Activated naive CD4-positive, alpha-beta T cell treated with anti-CD3 and anti-CD28 coated beads, Interleukin-2, amount 10 ng/mL, durations not matched to agents 7 days and 5 days (primary cell): ENCODE measurements at regions not wholly inside any gene's neighbourhood (a gene's known extent, or its start where the extent isn't known, plus 50 kb on each side); places are given as distances from the start of the nearest gene placed in this dataset.

Source experiments
- CTCF ChIA-PET: fragments of 350-600 bp; sonication (Branson Sonifier 250); formaldehyde crosslinking; loops from one replicate; lab custom pipeline; 2021; ENCODE audit warnings: antibody characterized with exemption; lab: Charles Lee
- DNase-seq: peaks from one replicate; pipeline ENCODE4 v3.0.0-alpha.2; 2020
- H3K27ac Mint-ChIP-seq: one replicate; pipeline ENCODE4 v1.8.0; 2021; ENCODE audit warnings: mild to moderate bottlenecking, moderate library complexity, mixed read lengths
- H3K27me3 Mint-ChIP-seq: one replicate; pipeline ENCODE4 v1.8.0; 2021; ENCODE audit warnings: mild to moderate bottlenecking, mixed read lengths
- H3K36me3 Mint-ChIP-seq: one replicate; pipeline ENCODE4 v1.8.0; 2021; ENCODE audit warnings: mixed read lengths
- H3K4me1 Mint-ChIP-seq: one replicate; pipeline ENCODE4 v1.8.0; 2021; ENCODE audit warnings: mixed read lengths
- H3K4me3 Mint-ChIP-seq: one replicate; pipeline ENCODE4 v1.8.0; 2021; ENCODE audit warnings: mild to moderate bottlenecking, moderate library complexity, mixed read lengths
- H3K9me3 Mint-ChIP-seq: one replicate; pipeline ENCODE4 v1.8.0; 2021; ENCODE audit warnings: mixed read lengths

DNA sequence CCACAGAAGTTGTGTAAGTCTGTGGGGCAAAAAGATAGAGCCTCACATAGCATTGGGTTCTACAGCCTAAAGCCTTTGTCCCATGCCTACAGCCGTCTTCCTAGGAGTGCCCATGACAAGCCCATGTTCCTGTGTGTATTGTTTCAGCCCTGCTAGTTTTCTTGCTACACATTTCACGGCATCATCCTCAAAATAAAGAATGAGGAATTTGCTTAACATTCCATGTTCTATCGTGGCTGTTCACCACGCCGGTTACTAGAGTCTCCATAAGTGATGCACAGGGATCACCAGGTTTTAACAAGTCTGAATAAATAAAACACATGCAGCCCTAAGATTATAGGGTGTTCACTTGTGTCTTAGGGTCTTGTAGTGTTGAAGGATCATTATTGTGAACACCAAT is 87.4 kb upstream of the NGF start:
- Mint-ChIP-seq H3K4me3 (no peak overlapping the region), H3K4me1 (no peaks in the 10 kb centered on the region), H3K27ac (no peak overlapping the region), H3K9me3 (no peaks in the 10 kb centered on the region), H3K36me3 (no peaks in the 10 kb centered on the region), H3K27me3 (peaks cover 7% of the 10 kb centered on the region)
- no peak for DNase-seq
- CTCF ChIA-PET: no interaction called here

DNA sequence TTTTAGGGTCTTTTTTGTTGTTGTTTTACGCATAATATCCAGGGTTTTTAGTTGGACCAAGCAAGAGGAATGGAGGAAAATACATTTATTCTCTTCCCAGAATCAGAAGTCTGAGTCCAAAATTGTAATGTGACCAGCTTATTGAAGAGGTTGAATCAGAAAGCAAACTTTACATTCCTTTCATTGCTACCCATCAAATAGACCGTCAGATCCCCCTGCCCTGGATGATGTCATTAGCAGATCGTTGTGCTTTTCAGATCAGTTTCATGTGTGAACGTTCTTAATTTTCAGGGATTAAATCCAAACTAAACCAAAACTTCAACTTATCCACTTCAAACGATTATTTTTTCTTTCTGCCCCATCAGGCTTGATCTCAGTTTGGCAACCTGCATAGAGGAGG is 85.7 kb upstream of the NGF start:
- DNase-seq: no peak
- CTCF ChIA-PET: no interaction called here
- Mint-ChIP-seq H3K4me1 (no peaks in the 10 kb centered on the region), H3K4me3 (no peak overlapping the region), H3K36me3 (no peaks in the 10 kb centered on the region), H3K27ac (no peak overlapping the region), H3K27me3 (peaks cover 7% of the 10 kb centered on the region), H3K9me3 (no peaks in the 10 kb centered on the region)

DNA sequence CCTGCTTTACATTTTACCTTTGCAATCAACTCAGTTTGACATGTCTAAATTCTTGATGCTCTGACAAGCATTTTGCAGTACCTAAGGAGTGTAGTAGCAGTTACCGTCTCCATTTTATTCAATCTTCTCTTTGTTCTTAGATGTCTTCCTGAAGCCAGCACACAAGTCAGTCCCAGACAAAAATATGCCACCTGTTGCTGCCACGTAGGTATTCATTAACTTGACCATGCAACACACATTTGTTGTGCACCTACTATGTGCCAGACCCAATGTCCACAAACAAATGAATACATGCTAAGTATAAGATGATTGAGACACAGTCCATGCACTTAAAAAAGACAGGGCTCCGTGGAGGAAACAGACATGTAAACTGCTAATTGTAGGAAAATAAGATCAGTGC is 81.5 kb upstream of the NGF start:
- Mint-ChIP-seq H3K4me1 (no peaks in the 10 kb centered on the region), H3K36me3 (no peaks in the 10 kb centered on the region), H3K4me3 (no peak overlapping the region), H3K9me3 (no peaks in the 10 kb centered on the region), H3K27ac (no peak overlapping the region), H3K27me3 (peaks cover 5% of the 10 kb centered on the region)
- CTCF ChIA-PET: no interaction called here
- no peak for DNase-seq

DNA sequence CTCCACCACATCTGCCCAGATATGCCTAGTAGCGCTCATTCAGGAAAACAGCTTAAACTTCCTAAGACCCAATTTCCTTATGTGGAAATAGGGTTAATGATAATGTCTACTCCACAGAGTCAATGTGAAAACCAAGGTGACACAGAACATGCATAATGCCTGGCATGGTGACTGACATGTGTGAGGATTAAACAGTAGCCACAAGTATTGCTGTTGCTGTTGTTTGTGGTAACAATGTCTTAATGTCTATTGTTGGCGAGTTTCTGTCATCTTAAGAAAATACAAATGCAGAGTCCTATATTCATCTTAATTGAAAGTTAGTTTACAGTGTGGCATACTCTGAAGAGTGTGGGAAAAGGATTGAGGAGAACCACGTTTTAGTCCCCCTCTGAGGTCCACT is 75.6 kb upstream of the NGF start:
- Mint-ChIP-seq H3K27me3 (no peaks in the 10 kb centered on the region), H3K4me1 (no peaks in the 10 kb centered on the region), H3K36me3 (no peaks in the 10 kb centered on the region), H3K9me3 (no peaks in the 10 kb centered on the region), H3K27ac (no peak overlapping the region), H3K4me3 (no peak overlapping the region)
- no peak for DNase-seq
- CTCF ChIA-PET: no interaction called here

DNA sequence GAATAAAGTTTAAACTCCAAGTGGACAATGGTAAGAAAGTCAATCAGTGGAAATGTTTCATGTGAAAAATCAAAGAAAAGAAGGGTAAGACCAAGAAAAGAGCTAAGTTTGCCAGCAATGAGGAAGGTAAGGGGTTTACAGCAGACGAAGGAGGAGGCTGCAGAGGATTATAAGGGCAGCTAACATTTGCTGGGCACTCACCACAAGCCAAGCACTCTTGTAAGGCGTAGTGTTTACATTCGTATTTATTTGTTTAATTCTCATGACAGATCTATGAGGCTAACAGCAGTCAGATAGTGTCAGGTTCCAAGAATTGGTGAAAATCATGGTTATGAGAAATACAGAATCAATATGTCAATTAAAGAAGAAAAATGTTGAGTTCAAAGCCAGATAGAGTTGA is 75.2 kb upstream of the NGF start:
- H3K4me1 Mint-ChIP-seq: no peaks in the 10 kb centered on the region
- no peak overlapping the region for H3K4me3 Mint-ChIP-seq
- H3K27me3 Mint-ChIP-seq: no peaks in the 10 kb centered on the region
- no peaks in the 10 kb centered on the region for H3K9me3 Mint-ChIP-seq
- H3K27ac Mint-ChIP-seq: no peak overlapping the region
- DNase-seq: no peak
- H3K36me3 Mint-ChIP-seq: no peaks in the 10 kb centered on the region
- CTCF ChIA-PET: no interaction called here

- Mint-ChIP-seq H3K4me1 (no peaks in the 10 kb centered on the region), H3K36me3 (no peaks in the 10 kb centered on the region), H3K4me3 (no peak overlapping the region), H3K9me3 (no peaks in the 10 kb centered on the region), H3K27me3 (no peaks in the 10 kb centered on the region), H3K27ac (no peak overlapping the region)
- no peak for DNase-seq
- CTCF ChIA-PET: no interaction called here
Measured at GRCh38 chr1:115412733-115413132, 74.7 kb upstream of the NGF start.

DNA sequence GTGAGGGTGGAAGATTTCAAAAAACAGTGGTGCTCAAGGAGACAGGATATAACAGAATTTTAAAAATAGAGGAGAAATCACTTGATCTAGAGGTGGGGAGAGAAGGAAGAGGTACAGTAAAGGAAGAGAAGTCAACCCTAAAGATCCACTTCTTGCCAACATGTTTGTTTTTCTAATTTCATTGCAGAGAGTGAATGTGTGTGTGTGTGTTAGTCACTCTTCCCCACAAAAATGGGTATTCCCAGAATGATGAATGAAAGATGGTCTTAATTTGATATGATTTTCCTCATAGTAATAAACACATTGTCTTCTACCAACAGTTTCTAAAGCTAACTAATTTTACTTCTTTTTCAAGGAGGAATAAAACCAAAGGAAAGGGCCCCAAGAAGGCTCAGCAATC is 74.2 kb upstream of the NGF start:
- Mint-ChIP-seq H3K36me3 (no peaks in the 10 kb centered on the region), H3K9me3 (no peaks in the 10 kb centered on the region), H3K27me3 (no peaks in the 10 kb centered on the region), H3K27ac (no peak overlapping the region), H3K4me1 (no peaks in the 10 kb centered on the region), H3K4me3 (no peak overlapping the region)
- DNase-seq: no peak
- CTCF ChIA-PET: no interaction called here

- H3K4me1 Mint-ChIP-seq: no peaks in the 10 kb centered on the region
- H3K27ac Mint-ChIP-seq: no peak overlapping the region
- no peaks in the 10 kb centered on the region for H3K36me3 Mint-ChIP-seq
- CTCF ChIA-PET: no interaction called here
- no peaks in the 10 kb centered on the region for H3K27me3 Mint-ChIP-seq
- H3K9me3 Mint-ChIP-seq: no peaks in the 10 kb centered on the region
- DNase-seq: no peak
- no peak overlapping the region for H3K4me3 Mint-ChIP-seq
Measured at GRCh38 chr1:115411371-115412063, 73.5 kb upstream of the NGF start.

DNA sequence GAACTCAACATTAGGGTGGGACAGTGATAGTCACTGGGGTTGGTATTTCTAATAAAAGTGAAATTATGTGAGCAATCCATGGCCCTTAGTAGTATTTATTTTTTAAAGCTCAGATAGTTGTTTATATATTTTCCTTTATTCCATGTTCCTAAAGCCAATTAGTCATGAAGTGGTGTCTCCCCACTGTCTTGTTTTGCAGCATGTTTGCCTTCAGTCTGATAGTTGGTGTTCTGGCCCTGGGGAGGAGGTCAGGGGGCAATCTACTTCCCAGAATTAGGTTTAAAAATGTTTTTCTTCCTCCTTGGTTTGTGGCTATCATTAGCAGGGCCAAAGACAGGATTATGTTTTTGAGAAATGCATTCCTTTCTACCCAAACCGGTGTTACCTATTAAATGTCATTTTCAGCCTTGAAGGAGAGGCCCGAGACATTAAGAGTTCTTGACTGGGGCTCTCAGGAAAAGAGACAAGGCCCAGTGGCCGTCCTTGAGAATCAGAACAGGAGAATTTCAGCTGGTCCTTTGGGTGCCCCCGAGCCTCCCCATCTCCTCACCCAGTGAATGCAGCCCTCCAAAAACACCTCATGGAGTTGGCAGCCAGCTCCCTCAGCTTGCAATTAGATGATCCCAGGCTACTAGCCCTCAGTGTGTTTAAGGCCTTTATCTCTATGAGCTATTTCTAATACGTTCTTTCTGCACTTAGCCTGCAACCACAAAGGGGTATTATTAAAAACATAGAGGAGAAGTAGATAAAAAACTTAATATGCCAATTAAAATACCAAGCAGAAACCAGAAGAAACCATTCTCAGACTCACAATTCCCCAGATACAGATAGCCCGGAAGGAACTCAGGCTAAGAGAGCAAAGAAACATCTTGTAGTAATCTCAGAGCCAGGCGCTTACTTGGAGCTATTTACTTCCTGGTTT is 71.3 kb upstream of the NGF start:
- Mint-ChIP-seq H3K4me1 (no peaks in the 10 kb centered on the region), H3K27ac (no peak overlapping the region), H3K9me3 (no peaks in the 10 kb centered on the region), H3K36me3 (no peaks in the 10 kb centered on the region), H3K4me3 (no peak overlapping the region), H3K27me3 (no peaks in the 10 kb centered on the region)
- no peak for DNase-seq
- CTCF ChIA-PET: no interaction called here

DNA sequence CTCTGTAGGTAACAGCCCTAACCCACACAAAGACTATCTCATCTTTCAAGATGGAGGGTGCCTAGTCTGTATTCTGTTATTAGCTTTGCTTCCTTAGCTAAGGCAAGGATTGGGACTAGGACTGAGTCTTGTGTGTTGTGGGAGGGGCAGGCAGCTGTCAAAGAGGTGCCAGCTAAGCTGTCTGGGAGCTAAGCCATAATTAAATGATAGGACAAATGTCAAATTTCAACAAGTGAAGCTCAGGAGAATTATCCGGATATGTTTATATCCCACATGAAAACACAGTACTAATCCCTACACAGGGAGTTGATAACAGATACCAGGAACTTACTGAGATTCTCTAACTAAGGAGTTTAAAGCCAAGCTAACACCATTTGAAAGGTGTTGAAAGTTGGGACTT is 70.5 kb upstream of the NGF start:
- DNase-seq: no peak
- no peaks in the 10 kb centered on the region for H3K27me3 Mint-ChIP-seq
- no peaks in the 10 kb centered on the region for H3K9me3 Mint-ChIP-seq
- CTCF ChIA-PET: no interaction called here
- H3K27ac Mint-ChIP-seq: no peak overlapping the region
- H3K4me3 Mint-ChIP-seq: no peak overlapping the region
- no peaks in the 10 kb centered on the region for H3K36me3 Mint-ChIP-seq
- H3K4me1 Mint-ChIP-seq: no peaks in the 10 kb centered on the region

GRCh38 chr1:115404911-115405310 is 66.9 kb upstream of the NGF start:
- no peak overlapping the region for H3K27ac Mint-ChIP-seq
- H3K4me1 Mint-ChIP-seq: no peaks in the 10 kb centered on the region
- no peaks in the 10 kb centered on the region for H3K27me3 Mint-ChIP-seq
- CTCF ChIA-PET: no interaction called here
- H3K9me3 Mint-ChIP-seq: no peaks in the 10 kb centered on the region
- no peak for DNase-seq
- H3K4me3 Mint-ChIP-seq: no peak overlapping the region
- no peaks in the 10 kb centered on the region for H3K36me3 Mint-ChIP-seq

- CTCF ChIA-PET: no interaction called here
- no peaks in the 10 kb centered on the region for H3K36me3 Mint-ChIP-seq
- H3K9me3 Mint-ChIP-seq: no peaks in the 10 kb centered on the region
- no peak overlapping the region for H3K27ac Mint-ChIP-seq
- H3K4me1 Mint-ChIP-seq: no peaks in the 10 kb centered on the region
- H3K27me3 Mint-ChIP-seq: no peaks in the 10 kb centered on the region
- no peak overlapping the region for H3K4me3 Mint-ChIP-seq
- DNase-seq: no peak
Measured at GRCh38 chr1:115402753-115403184, 64.7 kb upstream of the NGF start.

DNA sequence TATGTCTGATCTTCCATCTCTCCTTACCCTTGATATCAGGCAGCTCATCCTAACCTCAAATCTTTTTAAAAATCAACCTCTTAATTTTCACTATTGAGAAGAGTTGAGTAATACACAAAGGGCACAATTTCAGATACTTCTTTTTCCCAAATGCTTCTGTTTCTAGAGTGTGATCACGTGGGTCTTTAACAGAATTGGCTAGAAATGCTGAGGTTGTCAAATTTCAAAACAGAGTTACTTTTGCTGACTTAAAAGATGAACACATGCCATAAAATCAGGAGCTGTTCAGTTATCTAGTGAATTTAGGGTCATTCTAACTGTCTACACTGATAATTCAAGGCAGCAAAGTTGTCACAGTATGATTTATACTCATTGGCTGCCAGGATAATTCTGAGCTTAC is 63.6 kb upstream of the NGF start:
- Mint-ChIP-seq H3K4me3 (no peak overlapping the region), H3K9me3 (no peaks in the 10 kb centered on the region), H3K27me3 (no peaks in the 10 kb centered on the region), H3K36me3 (no peaks in the 10 kb centered on the region), H3K4me1 (no peaks in the 10 kb centered on the region), H3K27ac (no peak overlapping the region)
- no peak for DNase-seq
- CTCF ChIA-PET: no interaction called here

- no peak overlapping the region for H3K4me3 Mint-ChIP-seq
- no peak overlapping the region for H3K27ac Mint-ChIP-seq
- no peak for DNase-seq
- no peaks in the 10 kb centered on the region for H3K4me1 Mint-ChIP-seq
- H3K36me3 Mint-ChIP-seq: no peaks in the 10 kb centered on the region
- H3K27me3 Mint-ChIP-seq: no peaks in the 10 kb centered on the region
- CTCF ChIA-PET: no interaction called here
- no peaks in the 10 kb centered on the region for H3K9me3 Mint-ChIP-seq
Measured at GRCh38 chr1:115400891-115401290, 62.8 kb upstream of the NGF start.

DNA sequence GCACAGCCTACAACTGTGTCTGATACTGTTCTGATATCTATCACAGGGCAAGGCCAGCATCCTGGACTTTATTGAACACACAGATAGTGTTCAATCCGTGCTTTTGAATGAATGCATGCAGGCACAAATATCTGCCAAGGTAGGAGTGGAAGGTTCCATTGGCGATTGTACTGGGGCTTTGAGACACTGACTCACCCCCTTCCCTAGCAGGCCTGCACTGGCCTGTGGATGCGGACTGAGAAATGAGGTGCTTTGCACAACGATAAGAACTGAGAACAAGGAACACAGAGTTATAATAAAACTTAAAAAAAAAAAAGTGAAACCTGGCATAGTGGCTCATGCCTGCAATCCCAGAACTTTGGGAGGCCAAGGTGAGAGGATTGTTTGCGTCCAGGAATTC is 62.4 kb upstream of the NGF start:
- no peak overlapping the region for H3K4me3 Mint-ChIP-seq
- H3K4me1 Mint-ChIP-seq: no peaks in the 10 kb centered on the region
- no peak for DNase-seq
- CTCF ChIA-PET: no interaction called here
- no peaks in the 10 kb centered on the region for H3K36me3 Mint-ChIP-seq
- no peaks in the 10 kb centered on the region for H3K9me3 Mint-ChIP-seq
- no peaks in the 10 kb centered on the region for H3K27me3 Mint-ChIP-seq
- no peak overlapping the region for H3K27ac Mint-ChIP-seq
